Hippocampal formation (tissue), 2 donors: ENCODE measurements at regions not wholly inside any gene's neighbourhood (a gene's known extent, or its start where the extent isn't known, plus 50 kb on each side); places are given as distances from the start of the nearest gene placed in this dataset.
A peak's percentile ranks its signal among the peaks of the same experiment; 100 is the strongest.
"Not testable (repeated sequence)": the region's sequence is repeated elsewhere in the genome, so short reads cannot be mapped to it uniquely, and the experiment has no call there.

Experiments used
- DNase-seq, 2 donors: peaks; one replicate each; lab custom pipeline; 2025; lab: John Stamatoyannopoulos, UW

DNA sequence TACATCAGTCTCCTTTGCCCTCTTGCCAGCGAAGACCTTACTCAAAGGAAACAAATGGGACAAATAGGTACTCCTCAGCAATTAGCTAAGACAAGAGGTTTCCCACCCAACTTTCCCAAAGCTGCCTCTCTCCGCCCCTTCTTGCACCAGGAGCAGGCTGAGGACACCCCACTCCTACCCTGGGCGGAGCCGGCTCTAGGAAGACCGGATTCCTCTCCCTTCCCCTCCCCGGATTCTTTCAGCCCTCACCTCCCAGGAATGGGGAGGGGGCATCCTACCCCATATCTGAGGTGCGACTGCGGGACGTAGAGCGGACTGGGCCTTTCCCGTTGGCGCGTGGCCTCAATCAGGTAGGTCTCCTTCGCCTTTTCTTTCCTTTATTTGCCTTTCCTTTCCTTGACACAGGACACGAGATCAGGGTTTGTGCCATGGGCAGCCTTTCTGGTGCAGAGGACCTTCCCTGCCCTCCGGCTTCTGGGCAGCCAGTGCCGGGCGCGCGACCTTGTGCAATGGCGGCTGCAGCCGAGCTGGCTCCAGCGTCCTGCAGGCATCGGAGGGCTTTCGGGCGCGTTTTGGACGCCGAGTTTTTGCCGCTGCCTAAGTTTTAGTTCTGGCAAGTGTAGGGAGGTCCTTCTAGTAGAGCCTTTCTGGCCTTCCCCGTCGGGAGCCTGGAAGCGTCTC is 279.9 kb downstream of the PLS3 start:
- DNase-seq = not testable (repeated sequence)

DNA sequence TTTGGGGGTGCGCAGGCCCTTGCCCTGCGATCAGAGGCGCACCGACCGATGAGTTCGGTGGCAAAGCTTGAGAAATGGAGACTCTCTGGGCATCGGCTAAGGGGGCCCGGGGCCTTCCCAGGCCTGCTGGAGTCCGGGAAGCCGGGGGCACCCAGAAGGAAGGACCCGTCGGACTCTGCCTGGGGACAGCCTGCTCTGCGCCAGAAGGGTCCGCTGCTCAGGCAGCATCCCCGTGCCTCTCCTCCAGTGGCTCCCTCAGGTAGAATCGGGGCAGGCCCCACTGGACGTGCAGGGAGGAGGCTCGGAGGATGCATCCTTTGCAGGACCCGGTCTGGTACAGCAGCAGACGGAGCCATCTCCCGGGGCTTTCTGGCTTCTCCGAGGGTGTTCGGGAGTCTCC is 290.0 kb downstream of the PLS3 start:
- not testable (repeated sequence) for DNase-seq

DNA sequence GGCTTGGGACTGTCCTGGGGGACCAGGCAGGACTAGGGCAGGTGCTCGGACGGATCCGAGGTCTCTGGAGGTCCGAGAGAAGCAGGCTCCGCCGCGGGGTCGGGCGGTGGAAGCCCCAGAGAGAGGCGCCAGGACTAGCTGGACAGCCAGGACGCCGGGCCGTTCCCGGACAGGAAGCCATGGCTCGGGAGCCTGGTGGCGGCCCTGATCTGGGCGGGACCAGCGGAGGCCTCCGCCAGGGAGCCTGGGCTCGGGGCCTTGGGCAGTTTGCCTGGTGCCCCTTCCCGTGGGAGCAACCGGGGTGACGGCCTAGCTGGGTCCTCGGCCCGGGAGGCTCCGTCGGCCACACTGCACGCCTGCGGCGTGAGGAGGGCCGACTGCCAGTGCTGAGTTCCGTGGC is 292.3 kb downstream of the PLS3 start:
- DNase-seq = not testable (repeated sequence)

DNA sequence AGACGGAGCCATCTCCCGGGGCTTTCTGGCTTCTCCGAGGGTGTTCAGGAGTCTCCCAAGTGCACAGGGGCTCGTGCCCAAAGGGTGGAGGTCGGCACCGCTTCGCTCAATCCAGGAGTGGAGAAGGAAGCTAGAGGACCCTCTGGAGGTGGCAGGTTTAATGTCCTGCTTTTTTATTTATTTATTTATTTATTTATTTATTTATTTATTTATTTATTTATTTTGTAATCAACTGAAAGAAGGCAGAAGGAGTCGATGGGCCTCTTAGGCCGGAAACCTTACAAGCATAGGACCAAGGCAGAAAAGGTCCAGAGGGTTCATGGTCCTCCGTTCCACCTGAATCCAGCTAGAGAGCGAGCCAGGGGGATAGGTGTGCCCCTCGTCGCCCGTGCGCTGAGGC is 289.4 kb upstream of the AGTR2 start:
- DNase-seq = not testable (repeated sequence)

DNA sequence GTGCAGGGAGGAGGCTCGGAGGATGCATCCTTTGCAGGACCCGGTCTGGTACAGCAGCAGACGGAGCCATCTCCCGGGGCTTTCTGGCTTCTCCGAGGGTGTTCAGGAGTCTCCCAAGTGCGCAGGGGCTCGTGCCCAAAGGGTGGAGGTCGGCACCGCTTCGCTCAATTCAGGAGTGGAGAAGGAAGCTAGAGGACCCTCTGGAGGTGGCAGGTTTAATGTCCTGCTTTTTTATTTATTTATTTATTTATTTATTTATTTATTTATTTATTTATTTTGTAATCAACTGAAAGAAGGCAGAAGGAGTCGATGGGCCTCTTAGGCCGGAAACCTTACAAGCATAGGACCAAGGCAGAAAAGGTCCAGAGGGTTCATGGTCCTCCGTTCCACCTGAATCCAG is 286.4 kb upstream of the AGTR2 start:
- not testable (repeated sequence) for DNase-seq

DNA sequence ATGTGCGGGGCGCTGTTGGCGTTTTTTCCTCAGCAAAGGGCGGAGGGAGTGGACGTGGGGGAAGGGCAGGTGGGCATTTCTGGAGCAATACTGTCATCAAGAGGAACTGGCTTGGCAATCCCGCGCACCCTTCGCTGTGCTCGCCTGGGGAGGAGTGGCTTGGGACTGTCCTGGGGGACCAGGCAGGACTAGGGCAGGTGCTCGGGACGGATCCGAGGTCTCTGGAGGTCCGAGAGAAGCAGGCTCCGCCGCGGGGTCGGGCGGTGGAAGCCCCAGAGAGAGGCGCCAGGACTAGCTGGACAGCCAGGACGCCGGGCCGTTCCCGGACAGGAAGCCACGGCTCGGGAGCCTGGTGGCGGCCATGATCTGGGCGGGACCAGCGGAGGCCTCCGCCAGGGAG is 282.5 kb upstream of the AGTR2 start:
- not testable (repeated sequence) for DNase-seq

DNA sequence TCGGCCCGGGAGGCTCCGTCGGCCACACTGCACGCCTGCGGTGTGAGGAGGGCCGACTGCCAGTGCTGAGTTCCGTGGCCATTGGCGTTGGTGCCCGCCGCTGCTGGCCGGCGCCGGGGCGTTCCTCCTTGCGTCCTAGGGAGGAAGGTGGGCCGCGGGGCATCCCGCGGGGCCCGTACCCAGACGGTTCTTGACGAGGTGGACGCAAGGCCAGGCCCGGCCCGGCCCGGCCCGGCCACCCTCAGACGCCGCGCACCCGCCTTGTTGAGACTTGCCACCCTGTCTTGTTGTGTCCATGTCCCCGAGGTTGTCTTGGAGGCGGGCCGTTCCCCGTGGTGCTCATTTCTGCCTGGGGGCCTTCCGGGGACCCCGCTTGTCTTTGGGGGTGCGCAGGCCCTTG is 282.0 kb upstream of the AGTR2 start:
- DNase-seq = not testable (repeated sequence)

DNA sequence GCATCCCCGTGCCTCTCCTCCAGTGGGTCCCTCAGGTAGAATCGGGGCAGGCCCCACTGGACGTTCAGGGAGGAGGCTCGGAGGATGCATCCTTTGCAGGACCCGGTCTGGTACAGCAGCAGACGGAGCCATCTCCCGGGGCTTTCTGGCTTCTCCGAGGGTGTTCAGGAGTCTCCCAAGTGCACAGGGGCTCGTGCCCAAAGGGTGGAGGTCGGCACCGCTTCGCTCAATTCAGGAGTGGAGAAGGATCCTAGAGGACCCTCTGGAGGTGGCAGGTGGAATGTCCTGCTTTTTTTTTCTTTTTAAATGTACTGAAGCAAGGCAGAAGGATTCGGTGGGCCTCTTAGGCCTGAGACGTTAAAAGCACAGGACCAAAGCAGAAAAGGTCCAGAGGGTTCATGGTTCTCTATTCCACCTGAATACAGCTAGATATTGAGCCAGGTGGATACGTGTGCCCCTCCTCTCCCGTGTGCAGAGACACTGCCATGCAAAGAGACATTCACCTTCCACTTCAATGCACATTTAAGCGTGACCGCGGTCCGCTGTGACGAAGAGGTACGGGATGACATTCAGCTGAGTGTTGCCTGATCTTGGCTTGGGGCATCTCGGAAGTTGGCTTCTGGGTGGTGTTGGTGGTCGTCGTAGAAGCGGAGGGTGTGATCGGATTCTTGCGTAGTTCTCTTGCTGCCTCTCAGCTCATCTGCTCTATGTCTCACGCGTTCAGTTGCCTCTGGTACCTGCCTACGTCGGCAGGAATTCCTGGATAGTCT is 281.2 kb upstream of the AGTR2 start:
- DNase-seq = no peak

DNA sequence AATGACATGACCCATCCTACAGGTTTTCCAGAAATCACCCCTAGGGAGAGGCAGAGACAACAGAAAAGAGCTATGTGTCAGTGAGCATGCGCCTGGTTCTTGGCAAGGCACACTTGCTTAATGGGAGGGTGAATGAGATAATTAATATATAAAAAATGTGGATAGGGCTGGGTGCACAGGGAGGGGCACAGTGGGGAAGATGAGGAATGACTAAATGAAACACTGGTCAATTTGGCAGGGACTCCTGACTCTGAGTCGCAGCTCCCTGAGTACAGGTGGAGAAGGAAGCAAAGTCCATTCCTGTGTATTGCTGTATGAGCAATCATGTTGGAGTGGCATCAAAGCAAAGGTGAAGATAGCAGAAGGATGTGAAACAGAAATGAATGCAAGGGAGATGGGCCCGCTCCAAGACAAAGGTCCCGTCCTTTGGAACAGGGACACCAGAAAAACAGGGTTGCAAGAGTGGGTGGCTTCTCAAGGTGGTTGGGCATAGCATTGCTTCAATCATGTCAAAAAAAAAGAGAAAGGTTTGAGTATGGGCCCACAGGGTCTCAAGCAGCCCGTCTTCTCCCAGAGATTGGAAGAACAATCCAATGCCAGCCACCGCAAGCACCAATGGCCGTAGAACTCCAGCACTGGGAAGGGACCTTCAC is 278.4 kb upstream of the AGTR2 start:
- no peak for DNase-seq

DNA sequence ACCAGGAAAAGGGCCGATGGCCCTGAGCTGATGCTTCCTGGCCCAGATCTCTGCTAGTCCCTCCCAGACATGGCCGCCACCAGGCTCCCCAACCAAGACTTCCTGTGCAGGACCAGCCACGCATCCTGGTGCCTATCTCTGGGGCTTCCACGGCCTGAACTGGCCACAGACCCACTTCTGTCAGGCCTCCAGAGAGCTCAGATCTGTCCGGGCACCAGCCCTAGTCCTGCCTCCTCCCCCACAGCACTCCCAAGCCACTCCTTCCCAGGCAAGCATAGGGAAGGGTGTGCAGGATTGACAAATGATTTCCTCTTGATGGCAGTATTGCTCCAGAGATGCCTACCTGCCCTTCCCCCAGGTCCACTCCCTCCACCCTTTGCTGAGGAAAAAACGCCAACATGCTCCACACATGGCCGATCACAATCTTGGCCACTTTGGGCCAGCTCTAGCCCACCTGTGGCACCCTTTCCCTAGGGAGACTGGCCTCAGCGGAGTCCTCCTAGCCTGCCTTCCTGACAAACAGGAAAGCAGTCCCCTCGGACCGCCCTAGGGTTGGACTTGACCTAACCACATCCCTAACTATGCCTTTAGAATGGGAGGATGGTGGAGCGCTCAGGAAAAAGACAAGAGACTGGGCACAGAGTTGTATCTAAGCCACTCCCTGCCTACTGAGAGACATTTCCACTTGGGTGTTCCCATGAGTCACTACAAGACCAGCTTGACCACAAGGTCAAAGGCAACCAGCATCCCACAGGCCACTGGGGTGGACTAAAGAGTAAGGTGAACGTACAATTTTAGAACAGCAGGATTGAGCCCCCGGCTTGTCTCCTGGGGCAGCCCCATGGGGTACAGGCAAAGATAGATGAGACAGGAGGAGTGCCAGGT is 277.5 kb upstream of the AGTR2 start:
- DNase-seq = peak; percentile 55 to 79

DNA sequence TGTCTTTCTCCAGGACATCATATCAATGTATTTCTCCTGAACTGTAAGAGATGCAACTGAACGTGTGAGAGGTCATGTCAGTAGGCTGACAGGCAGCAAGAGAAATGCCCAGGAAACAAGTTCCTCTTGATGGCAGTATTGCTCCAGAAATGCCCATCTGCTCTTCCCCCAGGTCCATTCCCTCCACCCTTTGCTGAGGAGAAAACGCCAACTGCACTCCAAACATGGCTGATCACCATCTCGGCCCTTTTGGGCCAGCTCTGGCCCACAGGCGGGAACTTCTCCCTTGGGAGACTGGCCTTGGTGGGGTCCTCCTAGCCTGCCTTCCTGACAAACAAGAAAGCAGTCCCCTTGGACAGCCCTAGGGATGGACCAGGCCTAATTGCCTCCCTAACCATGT is 276.5 kb upstream of the AGTR2 start:
- DNase-seq = peak in 1 of 2 donors; percentile 85

DNA sequence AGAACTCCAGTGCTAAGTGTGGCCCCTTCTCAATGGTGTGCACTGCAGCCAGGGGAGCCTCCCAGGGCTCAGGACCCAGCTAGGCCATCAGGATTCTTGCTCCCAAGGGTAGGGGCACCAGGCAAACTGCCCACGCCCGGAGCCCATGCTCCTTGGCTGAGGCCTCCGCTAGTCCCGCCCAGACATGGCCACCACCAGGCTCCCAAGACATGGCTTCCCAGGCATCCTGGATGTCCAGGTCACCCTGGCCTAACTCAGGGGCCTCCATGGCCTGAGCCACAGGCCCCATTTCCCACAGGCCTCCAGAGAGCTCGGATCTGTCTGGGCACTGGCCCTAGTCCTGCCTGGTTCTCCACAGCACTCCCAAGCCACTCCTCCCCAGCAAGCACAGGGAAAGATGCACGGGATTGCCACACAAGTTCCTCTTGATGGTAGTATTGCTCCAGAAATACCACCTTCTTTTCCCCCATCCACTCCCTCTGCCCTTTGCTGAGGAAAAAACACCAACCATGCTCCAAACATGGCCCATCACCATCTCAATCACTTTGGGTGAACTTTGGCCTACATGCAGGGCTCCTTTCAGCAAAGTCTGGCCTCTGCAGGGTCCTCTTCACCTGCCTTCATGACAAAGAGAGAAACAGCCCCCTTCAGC is 274.7 kb upstream of the AGTR2 start:
- no peak for DNase-seq

DNA sequence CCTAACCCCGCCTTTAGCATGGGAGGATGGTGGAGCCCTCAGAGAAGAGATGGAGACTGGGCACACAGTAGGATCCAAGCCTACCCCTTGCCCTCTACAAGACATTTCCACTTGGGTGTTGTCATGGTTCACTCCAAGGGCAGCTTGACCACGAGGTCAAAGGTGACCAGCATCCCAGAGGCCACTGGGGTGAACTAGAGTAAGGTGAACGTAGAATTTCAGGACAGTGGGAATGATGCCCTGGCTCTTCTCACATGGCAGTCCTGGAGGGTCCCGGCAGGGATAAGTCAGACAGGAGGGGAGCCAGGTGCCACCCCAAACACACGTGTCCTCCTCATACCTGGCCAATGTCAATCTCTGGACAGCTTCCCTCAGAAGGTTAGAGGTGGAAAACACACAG is 274.2 kb upstream of the AGTR2 start:
- no peak for DNase-seq

DNA sequence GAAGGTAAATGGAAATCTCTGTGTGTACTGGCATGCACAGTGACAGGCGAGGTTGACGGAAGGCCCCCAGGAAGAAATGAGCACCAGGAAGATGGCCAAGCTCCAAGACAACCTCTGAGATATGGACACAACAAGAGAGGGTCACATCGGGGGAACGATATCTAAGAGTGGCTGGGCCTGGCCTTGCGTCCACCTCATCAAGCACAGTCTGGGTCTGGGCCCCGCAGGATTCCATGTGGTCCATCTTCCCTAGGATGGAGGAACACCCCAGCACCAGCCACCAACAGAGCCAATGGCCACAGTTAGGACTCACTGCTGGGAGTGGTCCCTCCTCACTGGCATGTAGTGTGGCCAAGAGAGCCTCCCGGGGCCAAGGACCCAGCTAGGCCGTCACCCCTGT is 272.6 kb upstream of the AGTR2 start:
- no peak for DNase-seq

DNA sequence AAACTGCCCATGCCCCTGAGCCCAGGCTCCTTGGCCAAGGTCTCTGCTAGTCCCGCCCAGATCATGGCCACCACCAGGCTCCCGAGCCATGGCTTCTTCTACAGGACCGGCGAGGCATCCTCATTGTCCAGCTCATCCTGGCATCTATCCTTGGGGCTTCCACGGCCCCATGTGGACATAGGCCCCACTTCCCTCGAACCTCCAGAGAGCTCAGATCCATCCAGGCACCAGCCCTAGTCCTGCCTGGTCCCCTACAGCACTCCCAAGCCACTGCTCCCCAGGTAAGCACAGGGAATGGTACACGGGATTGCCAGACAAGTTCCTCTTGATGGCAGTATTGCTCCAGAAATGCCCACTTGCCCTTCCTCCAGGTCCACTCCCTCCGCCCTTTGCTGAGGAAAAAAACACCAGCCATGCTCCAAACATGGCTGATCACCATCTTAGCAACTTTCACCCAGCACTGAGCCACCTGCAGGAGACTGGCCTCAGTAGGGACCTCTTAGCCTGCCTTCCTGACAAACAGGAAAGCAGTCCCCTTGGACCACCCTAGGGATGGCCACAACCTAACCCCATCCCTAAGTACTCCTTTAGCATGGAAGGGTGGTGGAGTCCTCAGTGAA is 272.1 kb upstream of the AGTR2 start:
- DNase-seq = peak; percentile 39 to 67

DNA sequence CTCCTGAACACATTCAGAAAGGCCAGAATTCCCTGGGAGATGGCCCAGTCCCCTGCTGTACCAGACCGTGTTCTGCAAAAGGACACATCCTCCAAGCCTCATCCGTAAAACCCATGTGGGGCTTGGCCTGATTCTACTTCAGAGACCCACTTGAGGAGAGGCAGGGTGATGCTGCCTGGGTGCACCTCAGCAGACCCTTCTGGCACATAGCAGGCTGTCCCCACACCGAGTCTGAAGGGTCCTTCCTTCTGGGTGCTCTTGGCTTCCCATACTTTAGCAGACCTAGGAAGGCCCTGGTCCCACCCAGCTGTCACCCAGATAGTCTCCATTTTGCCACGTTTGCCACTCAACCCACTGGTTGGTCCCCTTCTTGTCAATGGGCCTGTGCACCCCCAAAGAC is 270.1 kb upstream of the AGTR2 start:
- DNase-seq = no peak

DNA sequence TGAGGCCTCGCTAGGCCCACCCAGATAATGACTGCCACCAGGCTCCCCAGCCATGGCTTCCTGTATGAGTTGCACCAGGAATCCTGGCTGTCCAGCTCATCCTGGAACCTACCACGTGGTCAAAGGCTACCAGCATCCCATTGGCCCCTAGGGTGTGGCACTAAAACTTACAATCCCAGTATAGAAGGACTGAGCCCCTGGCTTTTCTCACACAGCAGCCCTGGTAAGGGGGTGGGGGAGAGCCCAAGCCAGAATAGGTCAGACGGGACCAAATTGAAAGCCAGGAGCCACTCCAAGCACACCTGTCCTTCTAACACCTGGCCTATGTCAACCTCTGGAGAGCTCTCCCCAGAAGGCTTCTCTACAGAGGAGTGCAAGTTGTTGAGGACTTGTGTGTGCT is 269.3 kb upstream of the AGTR2 start:
- DNase-seq = no peak

DNA sequence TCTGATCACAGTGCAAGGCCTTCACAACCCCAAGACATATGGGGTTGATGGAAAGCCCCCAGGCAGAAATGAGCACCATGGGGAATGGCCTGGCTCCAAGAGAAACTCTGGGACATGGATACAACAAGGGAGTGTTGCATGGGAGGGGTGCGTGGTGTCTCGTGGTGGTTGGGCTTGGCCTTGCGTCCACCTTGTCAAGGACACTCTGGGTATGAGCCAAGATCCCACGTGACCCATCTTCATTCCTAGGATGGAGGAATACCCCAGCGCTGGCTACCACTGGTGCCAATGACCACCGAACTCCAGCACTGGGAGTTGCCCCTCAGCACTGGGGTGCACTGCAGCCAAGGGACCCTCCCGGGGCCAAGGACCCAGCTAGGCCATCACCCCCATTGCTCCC is 267.5 kb upstream of the AGTR2 start:
- DNase-seq = no peak

DNA sequence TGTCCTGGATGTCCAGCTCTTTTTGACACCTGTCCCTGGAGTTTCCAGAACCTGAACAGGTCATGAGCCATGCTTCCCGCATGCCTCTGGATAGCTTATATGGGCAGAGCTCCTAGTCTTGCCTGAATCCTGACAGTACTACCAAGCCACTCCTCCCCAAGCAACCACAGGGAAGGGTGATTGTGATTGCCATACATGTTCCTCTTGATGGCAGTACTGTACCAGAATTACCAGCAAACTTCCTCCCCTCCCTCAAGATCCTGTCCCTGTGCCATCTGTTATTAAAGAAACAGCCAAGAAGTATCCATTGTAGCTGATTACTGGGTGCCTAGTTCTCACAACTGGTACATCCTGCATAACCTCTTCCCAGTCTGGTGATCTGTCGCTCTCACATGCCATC is 264.3 kb upstream of the AGTR2 start:
- DNase-seq = no peak

DNA sequence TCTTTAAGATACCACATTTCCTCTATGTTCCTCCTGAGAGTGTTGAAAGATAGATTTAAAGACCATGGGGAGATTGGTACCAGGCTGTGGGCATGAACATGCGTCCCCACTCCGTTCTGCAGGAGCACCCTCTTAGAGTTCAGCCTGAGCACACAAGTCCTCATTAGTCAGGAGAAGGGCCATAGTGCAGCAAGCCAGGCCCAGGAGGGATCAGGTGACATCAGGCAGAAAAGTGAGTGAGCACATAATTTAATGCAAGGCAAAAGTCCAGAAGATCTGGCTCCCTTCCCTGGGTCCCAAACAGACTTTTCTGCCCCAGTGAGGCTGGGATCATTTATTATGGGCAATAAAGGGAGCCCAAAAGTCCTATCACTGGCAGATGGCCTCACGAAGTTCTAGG is 263.7 kb upstream of the AGTR2 start:
- DNase-seq = no peak

DNA sequence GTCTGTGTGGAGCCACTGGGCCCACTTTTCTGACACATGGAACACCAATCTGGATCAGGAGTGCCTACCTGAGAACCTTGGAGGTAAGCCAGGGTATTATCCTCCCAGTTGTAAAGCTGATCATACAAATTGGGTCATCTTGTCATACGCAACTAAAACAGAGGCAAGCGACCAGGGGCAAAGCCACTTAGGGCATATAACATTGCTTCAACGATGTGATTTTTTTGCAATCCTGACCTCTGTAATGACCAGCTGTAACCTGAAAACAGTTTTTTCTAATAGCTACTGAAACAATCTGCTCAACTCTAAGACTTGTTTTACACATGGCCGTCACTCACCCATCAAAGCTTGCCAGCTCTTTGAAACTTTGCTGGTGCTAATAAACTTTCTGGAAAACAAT is 261.5 kb upstream of the AGTR2 start:
- DNase-seq = no peak
